SK-N-SH (cell line): ENCODE measurements at regions not wholly inside any gene's neighbourhood (a gene's known extent, or its start where the extent isn't known, plus 50 kb on each side); places are given as distances from the start of the nearest gene placed in this dataset.

Experiments
- CTCF ChIA-PET: fragments of 300-600, 350-600 bp; formaldehyde crosslinking; extraction: SDS; loops from one replicate; lab custom pipeline; 2021; lab: Yijun Ruan, JAX
- POLR2A ChIA-PET: fragments of 350-600 bp; sonication (Branson Sonifier 250); formaldehyde crosslinking; extraction: SDS; loops from one replicate; lab custom pipeline; 2020; ENCODE audit warnings: antibody characterized with exemption, inconsistent platforms; lab: Yijun Ruan, JAX
- DNase-seq: peaks from one replicate; pipeline ENCODE4 v3.0.0; 2012
- H2AFZ ChIP-seq: fragments of 200-600 bp; sonication (generic); 2 replicates; pipeline ENCODE4 v1.8.1; 2016; ENCODE audit warnings: antibody characterized with exemption, mild to moderate bottlenecking, low read depth
- H3F3A ChIP-seq: fragments of 200-600 bp; sonication (generic); replicated peaks from 2 replicates; pipeline ENCODE3; 2016; ENCODE audit warnings: antibody characterized with exemption, mild to moderate bottlenecking; ENCODE audit not compliant: insufficient read depth
- H3K27ac ChIP-seq, 2 experiments: fragments of 200-500 bp in 1 of 2; fragments of 200-600 bp in 1 of 2; sonication (Bioruptor generic) in 1 of 2; sonication (generic), shearing (Covaris generic) in 1 of 2; 2 replicates each; pipeline versions ENCODE4 v1.5.1 to v1.6.1; 2014 to 2016; ENCODE audit warnings: low read depth in 2 of 2, inconsistent platforms in 1 of 2, low read length in 1 of 2, mild to moderate bottlenecking in 1 of 2, mixed read lengths in 1 of 2
- H3K27me3 ChIP-seq: fragments of 200-600 bp; sonication (generic), shearing (Covaris generic); 2 replicates; pipeline ENCODE4 v1.6.1; 2016; ENCODE audit warnings: mixed run types; ENCODE audit not compliant: insufficient read depth
- H3K36me3 ChIP-seq, 2 experiments: fragments of 200-500 bp in 1 of 2; fragments of 200-600 bp in 1 of 2; sonication (Bioruptor generic) in 1 of 2; sonication (generic) in 1 of 2; replicated peaks in 1 of 2; 2 replicates each; pipeline versions ENCODE3 to v1.5.1; 2014 to 2016; ENCODE audit warnings: low read length in 1 of 2, mild to moderate bottlenecking in 1 of 2; ENCODE audit not compliant: insufficient read depth in 2 of 2, control insufficient read depth in 1 of 2
- H3K4me1 ChIP-seq, 2 experiments: fragments of 200-500 bp in 1 of 2; fragments of 200-600 bp in 1 of 2; sonication (Bioruptor generic) in 1 of 2; sonication (generic), shearing (Covaris generic) in 1 of 2; 2 replicates each; pipeline versions ENCODE4 v1.5.1 to v1.6.1; 2014 to 2016; ENCODE audit warnings: low read depth in 1 of 2, low read length in 1 of 2, mixed run types in 1 of 2; ENCODE audit not compliant: insufficient read depth in 2 of 2, control insufficient read depth in 1 of 2
- H3K4me2 ChIP-seq: fragments of 200-600 bp; sonication (generic), shearing (Covaris generic); 2 replicates; pipeline ENCODE4 v1.6.1; 2017; ENCODE audit warnings: mixed run types
- H3K4me3 ChIP-seq, 2 experiments: fragments of 200-500 bp in 1 of 2; fragments of 200-600 bp in 1 of 2; sonication (Bioruptor generic) in 1 of 2; sonication (generic), shearing (Covaris generic) in 1 of 2; 2 replicates each; pipeline versions ENCODE4 v1.5.1 to v1.8.1; 2014 to 2016; ENCODE audit warnings: low read depth in 2 of 2, inconsistent platforms in 1 of 2, low read length in 1 of 2, mild to moderate bottlenecking in 1 of 2, mixed read lengths in 1 of 2, moderate library complexity in 1 of 2
- H3K79me2 ChIP-seq: fragments of 200-600 bp; sonication (generic); 2 replicates; pipeline ENCODE4 v1.8.1; 2017; ENCODE audit warnings: mild to moderate bottlenecking; ENCODE audit not compliant: insufficient read depth
- H3K9ac ChIP-seq: fragments of 200-600 bp; sonication (generic); 2 replicates; pipeline ENCODE4 v1.6.1; 2017; ENCODE audit warnings: mixed run types
- H3K9me2 ChIP-seq: fragments of 200-600 bp; sonication (generic); 2 replicates; pipeline ENCODE4 v1.6.1; 2017; ENCODE audit warnings: mixed run types
- H3K9me3 ChIP-seq: fragments of 200-600 bp; sonication (generic); 2 replicates; pipeline ENCODE4 v1.6.1; 2017; ENCODE audit warnings: mixed run types, mild to moderate bottlenecking, moderate library complexity
- H4K20me1 ChIP-seq: fragments of 200-600 bp; sonication (generic); 2 replicates; pipeline ENCODE4 v1.6.1; 2017; ENCODE audit warnings: mild to moderate bottlenecking, mixed run types; ENCODE audit not compliant: insufficient read depth
- ELF1 ChIP-seq: IDR thresholded peaks from 2 replicates; pipeline ENCODE4 v1.4.0; 2012
- FOXJ3 ChIP-seq: sonication (generic); formaldehyde crosslinking; IDR thresholded peaks from 2 replicates; pipeline ENCODE4 v1.5.1; 2020; ENCODE audit warnings: mild to moderate bottlenecking, missing genetic modification reagents
- FOXM1 ChIP-seq: IDR thresholded peaks from 2 replicates; pipeline ENCODE4 v1.4.0; 2012; ENCODE audit warnings: low read depth, mild to moderate bottlenecking
- GABPA ChIP-seq: IDR thresholded peaks from 2 replicates; pipeline ENCODE4 v1.4.0; 2012; ENCODE audit warnings: low read depth, mild to moderate bottlenecking
- JUND ChIP-seq: IDR thresholded peaks from 2 replicates; pipeline ENCODE4 v1.4.0; 2012
- MEF2A ChIP-seq: IDR thresholded peaks from 2 replicates; pipeline ENCODE4 v1.4.0; 2012; ENCODE audit warnings: low read depth, borderline replicate concordance
- MXI1 ChIP-seq: IDR thresholded peaks from 2 replicates; pipeline ENCODE4 v1.6.1; 2012; ENCODE audit warnings: mild to moderate bottlenecking, low read depth, low read length, improper control_type of control experiment
- NRF1 ChIP-seq: IDR thresholded peaks from 2 replicates; pipeline ENCODE4 v1.6.1; 2012; ENCODE audit warnings: low read depth, mild to moderate bottlenecking, low read length
- PBX3 ChIP-seq: IDR thresholded peaks from 2 replicates; pipeline ENCODE4; 2012
- POLR2AphosphoS5 ChIP-seq: IDR thresholded peaks from 2 replicates; pipeline ENCODE4 v1.6.1; 2012; ENCODE audit warnings: low read depth, low read length
- RAD21 ChIP-seq: IDR thresholded peaks from 2 replicates; pipeline ENCODE4 v1.6.1; 2012; ENCODE audit warnings: mild to moderate bottlenecking, low read length
- RCOR1 ChIP-seq: fragments of 150-350 bp; IDR thresholded peaks from 2 replicates; pipeline ENCODE4 v1.6.1; 2017; ENCODE audit warnings: antibody characterized with exemption, low read length
- RXRA ChIP-seq: IDR thresholded peaks from 2 replicates; pipeline ENCODE4 v1.4.0; 2012; ENCODE audit warnings: low read depth, mild to moderate bottlenecking, borderline replicate concordance
- SIN3A ChIP-seq: IDR thresholded peaks from 2 replicates; pipeline ENCODE4 v1.6.1; 2012; ENCODE audit warnings: low read depth, mild to moderate bottlenecking, low read length, moderate library complexity, borderline replicate concordance
- SMC3 ChIP-seq: IDR thresholded peaks from 2 replicates; pipeline ENCODE4 v1.6.1; 2012; ENCODE audit warnings: low read depth, low read length, improper control_type of control experiment
- TEAD4 ChIP-seq: IDR thresholded peaks from 2 replicates; pipeline ENCODE4 v1.4.0; 2012; ENCODE audit warnings: mild to moderate bottlenecking, borderline replicate concordance; ENCODE audit not compliant: insufficient read depth
- ZBTB33 ChIP-seq: IDR thresholded peaks from 2 replicates; pipeline ENCODE4 v1.4.0; 2012; ENCODE audit warnings: low read depth, borderline replicate concordance
- WGBS: methylation state at CpG from one replicate; pipeline ENCODE4 v1.1.6; 2017; ENCODE audit warnings: low lambda C conversion rate; 5-methylcytosine and 5-hydroxymethylcytosine counted together
- TF ChIP-seq, protein P1 (sequence below): fragments of 200-600 bp; sonication (generic); IDR thresholded peaks from 2 replicates; pipeline ENCODE4 v1.6.1; 2017; ENCODE audit warnings: antibody characterized with exemption, mild to moderate bottlenecking, moderate library complexity
- TF ChIP-seq, protein P2 (sequence below): fragments of 150-350 bp; IDR thresholded peaks from 2 replicates; pipeline ENCODE4 v1.6.1; 2017; ENCODE audit warnings: antibody characterized with exemption, low read length, low read depth, borderline replicate concordance
- TF ChIP-seq, protein P3 (sequence below): IDR thresholded peaks from 2 replicates; pipeline ENCODE4 v1.4.0; 2012; ENCODE audit warnings: low read depth, borderline replicate concordance
- TF ChIP-seq, protein P4 (sequence below): IDR thresholded peaks from 2 replicates; pipeline ENCODE4 v1.4.0; 2012; ENCODE audit warnings: low read depth

- Histone ChIP-seq H4K20me1 (no peaks in the 10 kb centered on the region), H3K36me3 (no peaks in the 10 kb centered on the region), H3K79me2 (no peaks in the 10 kb centered on the region), H3K4me2 (no peak overlapping the region), H3K9me3 (no peaks in the 10 kb centered on the region), H3K9me2 (no peaks in the 10 kb centered on the region)
- no peak for DNase-seq
- no peak for TF ChIP-seq POLR2AphosphoS5
- TF ChIP-seq ELF1 = no peak
- no peak for TF ChIP-seq MEF2A
- no peak for TF ChIP-seq JUND
- TF ChIP-seq SMC3 = no peak
- TF ChIP-seq NRF1 = no peak
- TF ChIP-seq, all 33 proteins: peak for 0
- Histone ChIP-seq H3K4me3 (no peak overlapping the region), H3K27me3 (peaks cover 8% of the 10 kb centered on the region; the same call in 1 of the 2 replicates), H2AFZ (no peak overlapping the region), H3K9ac (no peak overlapping the region), H3K27ac (no peak overlapping the region), H3K4me1 (no peaks in the 10 kb centered on the region; a peak in 1 of 4 replicates), H3F3A (no peaks in the 10 kb centered on the region)
- 55% methylated on average over 6 of the region's 6 CpGs for WGBS
- POLR2A ChIA-PET = no interaction called here
- CTCF ChIA-PET = interaction anchor here (1.0 to 2.5 kb wide), 3 partner anchors 17 to 147 kb away, joined by 3 to 11 read pairs (median 3); no protein-coding TSS in a partner anchor
Measured at GRCh38 chr2:205909184-205909572, 176.8 kb downstream of the INO80D start.

DNA sequence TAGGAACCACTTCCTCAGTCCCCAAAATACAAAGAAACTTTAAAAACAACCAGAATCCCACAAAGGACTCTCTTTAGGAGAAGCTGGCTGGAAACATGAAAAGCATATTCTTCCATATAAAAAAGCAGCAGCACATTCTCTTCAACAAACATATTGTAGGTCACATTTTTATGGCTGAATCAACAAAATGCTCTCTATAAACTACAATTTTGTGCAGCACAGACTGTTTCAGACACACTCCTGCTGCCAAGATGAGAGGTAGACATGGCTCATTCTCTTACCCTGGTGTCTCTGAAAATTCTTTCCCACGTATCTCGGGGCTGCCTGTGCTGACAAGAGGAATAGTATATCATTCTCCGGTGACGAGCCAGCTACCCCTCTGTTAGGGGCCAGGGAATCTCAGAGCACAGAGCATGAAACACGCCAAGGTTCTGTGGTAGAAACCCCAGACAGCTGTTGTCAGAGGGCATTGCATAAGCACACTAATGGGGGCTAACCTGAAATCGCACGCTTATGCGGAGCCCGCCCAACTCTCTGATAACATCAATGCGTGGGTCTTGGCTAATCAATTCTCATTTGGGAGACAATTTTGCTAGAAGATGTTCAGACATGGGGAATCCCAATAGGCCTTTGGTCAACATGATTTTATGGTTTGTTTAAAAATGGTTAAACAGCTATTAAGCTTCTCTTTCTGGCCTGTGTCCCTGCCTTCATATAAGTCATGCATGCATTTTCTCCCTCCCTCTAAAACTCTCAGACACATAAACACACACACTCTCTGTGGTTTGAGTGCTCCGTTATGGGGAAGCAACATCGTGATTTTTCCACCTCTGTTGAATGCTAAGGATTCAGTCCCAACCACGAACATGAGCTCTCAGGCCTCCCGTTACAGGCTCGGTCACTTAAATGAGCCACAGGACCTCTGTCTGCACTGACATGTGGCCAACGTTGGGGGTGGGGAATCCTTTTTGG lies 177.5 kb downstream of the INO80D start:
- DNase-seq = no peak
- H3K9me3 ChIP-seq = no peaks in the 10 kb centered on the region
- no peak overlapping the region for H3K9ac ChIP-seq
- H3K4me1 ChIP-seq = no peaks in the 10 kb centered on the region; a peak in 1 of 4 replicates
- no peak overlapping the region for H3K27ac ChIP-seq
- H2AFZ ChIP-seq = no peak overlapping the region
- no peaks in the 10 kb centered on the region for H3K36me3 ChIP-seq
- no peak overlapping the region for H3K4me3 ChIP-seq
- no peaks in the 10 kb centered on the region for H3F3A ChIP-seq
- 72% methylated on average over 16 of the region's 16 CpGs for WGBS
- CTCF ChIA-PET = interaction anchor here (1.0 to 2.5 kb wide), 4 partner anchors 18 to 147 kb away, joined by 3 to 11 read pairs (median 4); no protein-coding TSS in a partner anchor
- H3K4me2 ChIP-seq = no peak overlapping the region
- H4K20me1 ChIP-seq = no peaks in the 10 kb centered on the region
- H3K9me2 ChIP-seq = no peaks in the 10 kb centered on the region
- POLR2A ChIA-PET = no interaction called here
- H3K79me2 ChIP-seq = no peaks in the 10 kb centered on the region
- peaks cover 8% of the 10 kb centered on the region; the same call in 1 of the 2 replicates for H3K27me3 ChIP-seq
- TF ChIP-seq FOXJ3 (no peak), FOXM1 (no peak), JUND (no peak), MXI1 (no peak), GABPA (no peak), TEAD4 (no peak), ZBTB33 (no peak), RCOR1 (no peak), RAD21 (no peak), RXRA (no peak), SIN3A (no peak), PBX3 (no peak)
- TF ChIP-seq, protein P1, sequence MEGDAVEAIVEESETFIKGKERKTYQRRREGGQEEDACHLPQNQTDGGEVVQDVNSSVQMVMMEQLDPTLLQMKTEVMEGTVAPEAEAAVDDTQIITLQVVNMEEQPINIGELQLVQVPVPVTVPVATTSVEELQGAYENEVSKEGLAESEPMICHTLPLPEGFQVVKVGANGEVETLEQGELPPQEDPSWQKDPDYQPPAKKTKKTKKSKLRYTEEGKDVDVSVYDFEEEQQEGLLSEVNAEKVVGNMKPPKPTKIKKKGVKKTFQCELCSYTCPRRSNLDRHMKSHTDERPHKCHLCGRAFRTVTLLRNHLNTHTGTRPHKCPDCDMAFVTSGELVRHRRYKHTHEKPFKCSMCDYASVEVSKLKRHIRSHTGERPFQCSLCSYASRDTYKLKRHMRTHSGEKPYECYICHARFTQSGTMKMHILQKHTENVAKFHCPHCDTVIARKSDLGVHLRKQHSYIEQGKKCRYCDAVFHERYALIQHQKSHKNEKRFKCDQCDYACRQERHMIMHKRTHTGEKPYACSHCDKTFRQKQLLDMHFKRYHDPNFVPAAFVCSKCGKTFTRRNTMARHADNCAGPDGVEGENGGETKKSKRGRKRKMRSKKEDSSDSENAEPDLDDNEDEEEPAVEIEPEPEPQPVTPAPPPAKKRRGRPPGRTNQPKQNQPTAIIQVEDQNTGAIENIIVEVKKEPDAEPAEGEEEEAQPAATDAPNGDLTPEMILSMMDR = no peak
- TF ChIP-seq, protein P2, sequence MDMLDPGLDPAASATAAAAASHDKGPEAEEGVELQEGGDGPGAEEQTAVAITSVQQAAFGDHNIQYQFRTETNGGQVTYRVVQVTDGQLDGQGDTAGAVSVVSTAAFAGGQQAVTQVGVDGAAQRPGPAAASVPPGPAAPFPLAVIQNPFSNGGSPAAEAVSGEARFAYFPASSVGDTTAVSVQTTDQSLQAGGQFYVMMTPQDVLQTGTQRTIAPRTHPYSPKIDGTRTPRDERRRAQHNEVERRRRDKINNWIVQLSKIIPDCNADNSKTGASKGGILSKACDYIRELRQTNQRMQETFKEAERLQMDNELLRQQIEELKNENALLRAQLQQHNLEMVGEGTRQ = no peak
- TF ChIP-seq, protein P3, sequence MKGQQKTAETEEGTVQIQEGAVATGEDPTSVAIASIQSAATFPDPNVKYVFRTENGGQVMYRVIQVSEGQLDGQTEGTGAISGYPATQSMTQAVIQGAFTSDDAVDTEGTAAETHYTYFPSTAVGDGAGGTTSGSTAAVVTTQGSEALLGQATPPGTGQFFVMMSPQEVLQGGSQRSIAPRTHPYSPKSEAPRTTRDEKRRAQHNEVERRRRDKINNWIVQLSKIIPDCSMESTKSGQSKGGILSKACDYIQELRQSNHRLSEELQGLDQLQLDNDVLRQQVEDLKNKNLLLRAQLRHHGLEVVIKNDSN = no peak
- TF ChIP-seq, protein P4, sequence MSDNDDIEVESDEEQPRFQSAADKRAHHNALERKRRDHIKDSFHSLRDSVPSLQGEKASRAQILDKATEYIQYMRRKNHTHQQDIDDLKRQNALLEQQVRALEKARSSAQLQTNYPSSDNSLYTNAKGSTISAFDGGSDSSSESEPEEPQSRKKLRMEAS = no peak
